ENCODE measurements at regions not wholly inside any gene's neighbourhood (a gene's known extent, or its start where the extent isn't known, plus 50 kb on each side); places are given as distances from the start of the nearest gene placed in this dataset.

GRCh38 chr4:20347531-20347930, 95.8 kb downstream of the SLIT2 start:
- no peak for TF ChIP-seq EP300 (IDR thresholded peaks at IDR 0.05)
- no peak for TF ChIP-seq POLR2A (IDR thresholded peaks at IDR 0.05; ENCODE audit: low read depth)
- TF ChIP-seq POLR2AphosphoS5 (IDR thresholded peaks at IDR 0.05) = no peak
- peaks cover 0 to 32% (median 16%) of the 10 kb centered on the region in 4 donors for H3K4me1 ChIP-seq
- no peak for DNase-seq (ENCODE audit: extremely low spot score)
- intact Hi-C loops (cut with DNase I) = no loop called here
- H3K4me3 ChIP-seq = no peak overlapping the region
- no peaks in the 10 kb centered on the region for H3K27me3 ChIP-seq
- H3K9me3 ChIP-seq = no peaks in the 10 kb centered on the region
- H3K27ac ChIP-seq (replicated peaks in 1 of 4) = no peak overlapping the region
- H3K36me3 ChIP-seq = no peaks in the 10 kb centered on the region
- 82% methylated on average over 2 of the region's 2 CpGs for whole genome bisulfite sequencing

GRCh38 chr4:20348411-20348810, 96.7 kb downstream of the SLIT2 start:
- DNase-seq (ENCODE audit: extremely low spot score) = no peak
- TF ChIP-seq EP300 (IDR thresholded peaks at IDR 0.05) = no peak
- TF ChIP-seq, protein P1, sequence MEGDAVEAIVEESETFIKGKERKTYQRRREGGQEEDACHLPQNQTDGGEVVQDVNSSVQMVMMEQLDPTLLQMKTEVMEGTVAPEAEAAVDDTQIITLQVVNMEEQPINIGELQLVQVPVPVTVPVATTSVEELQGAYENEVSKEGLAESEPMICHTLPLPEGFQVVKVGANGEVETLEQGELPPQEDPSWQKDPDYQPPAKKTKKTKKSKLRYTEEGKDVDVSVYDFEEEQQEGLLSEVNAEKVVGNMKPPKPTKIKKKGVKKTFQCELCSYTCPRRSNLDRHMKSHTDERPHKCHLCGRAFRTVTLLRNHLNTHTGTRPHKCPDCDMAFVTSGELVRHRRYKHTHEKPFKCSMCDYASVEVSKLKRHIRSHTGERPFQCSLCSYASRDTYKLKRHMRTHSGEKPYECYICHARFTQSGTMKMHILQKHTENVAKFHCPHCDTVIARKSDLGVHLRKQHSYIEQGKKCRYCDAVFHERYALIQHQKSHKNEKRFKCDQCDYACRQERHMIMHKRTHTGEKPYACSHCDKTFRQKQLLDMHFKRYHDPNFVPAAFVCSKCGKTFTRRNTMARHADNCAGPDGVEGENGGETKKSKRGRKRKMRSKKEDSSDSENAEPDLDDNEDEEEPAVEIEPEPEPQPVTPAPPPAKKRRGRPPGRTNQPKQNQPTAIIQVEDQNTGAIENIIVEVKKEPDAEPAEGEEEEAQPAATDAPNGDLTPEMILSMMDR (IDR thresholded peaks at IDR 0.05) = no peak
- TF ChIP-seq POLR2A (IDR thresholded peaks at IDR 0.05; ENCODE audit: low read depth) = no peak
- no peak for TF ChIP-seq POLR2AphosphoS5 (IDR thresholded peaks at IDR 0.05)
- H3K4me3 ChIP-seq = no peak overlapping the region
- no peaks in the 10 kb centered on the region for H3K9me3 ChIP-seq
- intact Hi-C loops (cut with DNase I) = no loop called here
- WGBS = 73% methylated on average over 6 of the region's 6 CpGs
- peaks cover 0 to 35% (median 16%) of the 10 kb centered on the region in 4 donors for H3K4me1 ChIP-seq
- H3K27ac ChIP-seq (replicated peaks in 1 of 4) = no peak overlapping the region
- H3K27me3 ChIP-seq = no peaks in the 10 kb centered on the region
- no peaks in the 10 kb centered on the region for H3K36me3 ChIP-seq

DNA sequence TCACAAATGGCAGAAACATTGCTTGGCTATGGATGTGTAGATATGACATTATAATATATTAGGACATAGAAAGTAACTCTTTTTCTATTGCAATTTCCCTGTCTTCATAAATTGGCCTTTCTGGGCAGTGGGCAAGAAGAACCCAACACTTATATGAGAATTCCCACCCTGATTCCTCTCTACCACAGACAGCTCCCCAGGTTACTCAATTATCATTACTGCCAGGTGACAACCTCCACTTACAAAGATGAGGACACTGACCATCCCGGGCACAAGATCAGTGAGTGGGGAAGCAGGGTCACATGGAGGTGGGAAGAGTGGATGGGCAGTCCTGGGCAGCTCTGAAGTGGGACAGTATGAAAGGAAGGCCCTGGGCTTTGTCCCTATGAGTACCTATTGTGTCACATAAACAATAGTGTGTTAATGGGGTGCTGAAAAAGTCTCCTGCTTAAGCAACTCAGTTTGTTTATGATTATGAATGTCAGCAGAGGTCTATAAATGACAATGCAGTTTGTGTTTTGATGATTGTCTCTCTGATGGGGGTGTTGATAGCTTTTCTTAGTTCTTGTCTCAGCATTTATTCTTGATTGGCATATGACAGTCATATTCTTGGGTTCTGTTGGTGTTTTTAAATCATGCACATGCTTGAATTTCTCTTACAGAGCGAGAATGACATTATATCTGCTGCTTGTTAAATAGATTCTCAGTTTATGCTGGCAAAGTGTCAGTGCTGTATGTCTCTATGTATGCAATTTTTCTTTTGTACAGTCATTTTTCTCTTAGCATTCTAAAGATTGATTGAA, 99.9 kb downstream of the SLIT2 start:
- H3K36me3 ChIP-seq = no peaks in the 10 kb centered on the region
- intact Hi-C loops (cut with DNase I) = no loop called here
- H3K27ac ChIP-seq (replicated peaks in 1 of 4) = no peak overlapping the region
- WGBS = 84% methylated on average over 2 of the region's 2 CpGs
- peaks cover 0 to 53% (median 32%) of the 10 kb centered on the region in 4 donors for H3K4me1 ChIP-seq
- no peak overlapping the region for H3K4me3 ChIP-seq
- no peaks in the 10 kb centered on the region for H3K9me3 ChIP-seq
- TF ChIP-seq POLR2AphosphoS5 (IDR thresholded peaks at IDR 0.05) (no peak), POLR2A (IDR thresholded peaks at IDR 0.05; ENCODE audit: low read depth) (no peak), EP300 (IDR thresholded peaks at IDR 0.05) (no peak)
- TF ChIP-seq, protein P1 (IDR thresholded peaks at IDR 0.05) = no peak
- H3K27me3 ChIP-seq = no peaks in the 10 kb centered on the region
- DNase-seq (ENCODE audit: extremely low spot score) = no peak

DNA sequence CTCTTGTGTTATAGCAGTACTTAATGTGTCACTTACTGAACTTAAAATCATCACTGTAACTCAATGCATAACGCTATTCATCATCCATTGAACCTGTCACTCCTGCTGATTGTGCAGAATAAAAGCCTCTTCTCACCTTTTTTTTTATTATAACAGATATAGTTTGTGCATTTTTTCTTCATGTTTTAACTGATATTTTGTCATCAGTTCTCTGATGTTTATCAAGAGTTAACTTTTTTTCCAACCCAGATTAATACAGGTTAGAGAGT, 100.4 kb downstream of the SLIT2 start:
- intact Hi-C loops (cut with DNase I) = no loop called here
- Histone ChIP-seq H3K9me3 (no peaks in the 10 kb centered on the region), H3K27ac (replicated peaks in 1 of 4) (no peak overlapping the region), H3K27me3 (no peaks in the 10 kb centered on the region), H3K4me3 (no peak overlapping the region), H3K4me1 (peaks cover 0 to 59% (median 36%) of the 10 kb centered on the region in 4 donors), H3K36me3 (no peaks in the 10 kb centered on the region)
- no peak for DNase-seq (ENCODE audit: extremely low spot score)
- no peak for TF ChIP-seq POLR2A (IDR thresholded peaks at IDR 0.05; ENCODE audit: low read depth)
- TF ChIP-seq POLR2AphosphoS5 (IDR thresholded peaks at IDR 0.05) = no peak
- TF ChIP-seq, protein P1 (IDR thresholded peaks at IDR 0.05) = no peak
- TF ChIP-seq EP300 (IDR thresholded peaks at IDR 0.05) = no peak
- WGBS = 85% methylated on average over 1 of the region's 1 CpG

DNA sequence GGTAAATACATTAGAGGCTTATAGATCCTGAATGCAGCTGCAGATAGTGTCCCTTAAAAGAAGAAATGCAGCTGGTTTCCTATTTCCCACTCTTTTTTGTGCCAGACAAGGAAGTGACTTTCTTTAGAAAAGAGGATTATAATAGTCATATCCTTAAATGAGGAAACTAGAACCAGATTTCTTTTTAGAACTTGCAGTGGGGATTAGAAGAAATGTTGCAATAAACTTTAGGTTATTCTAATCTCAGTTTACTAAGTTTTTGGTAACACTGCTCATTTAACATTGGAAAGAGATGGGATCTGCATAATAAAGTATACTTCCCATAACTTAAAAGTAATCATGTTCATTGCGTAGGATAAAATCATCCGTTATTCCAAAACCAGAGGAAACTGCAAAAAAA, 101.9 kb downstream of the SLIT2 start:
- Histone ChIP-seq H3K27ac (replicated peaks in 1 of 4) (no peak overlapping the region), H3K4me3 (no peak overlapping the region), H3K9me3 (no peaks in the 10 kb centered on the region), H3K4me1 (peaks cover 0 to 53% (median 36%) of the 10 kb centered on the region in 4 donors), H3K27me3 (no peaks in the 10 kb centered on the region), H3K36me3 (no peaks in the 10 kb centered on the region)
- 88% methylated on average over 2 of the region's 2 CpGs for WGBS
- DNase-seq (ENCODE audit: extremely low spot score) = no peak
- no peak for TF ChIP-seq POLR2AphosphoS5 (IDR thresholded peaks at IDR 0.05)
- TF ChIP-seq EP300 (IDR thresholded peaks at IDR 0.05) = no peak
- TF ChIP-seq POLR2A (IDR thresholded peaks at IDR 0.05; ENCODE audit: low read depth) = no peak
- TF ChIP-seq, protein P1 (IDR thresholded peaks at IDR 0.05) = no peak
- intact Hi-C loops (cut with DNase I) = no loop called here
